Left lung (tissue), 4 donors: ENCODE measurements at regions not wholly inside any gene's neighbourhood (a gene's known extent, or its start where the extent isn't known, plus 50 kb on each side); places are given as distances from the start of the nearest gene placed in this dataset.

Experiments used
- ATAC-seq: fragments of 200-7000 bp; cut with Tn5 transposase; one replicate; pipeline ENCODE4 v1.9.1; 2020; ENCODE audit warnings: moderate library complexity
- DNase-seq, 4 donors: peaks; one replicate each; pipeline ENCODE4 v3.0.0-alpha.2; 2013 to 2020
- H3K27ac ChIP-seq, 2 donors: fragments of 200-600 bp; sonication (generic) in 1 of 2; one replicate each; pipeline versions ENCODE4 v1.5.0 to v1.8.0; 2020 to 2021
- H3K27me3 ChIP-seq, 2 donors: fragments of 200-600 bp; sonication (generic) in 1 of 2; one replicate each; pipeline versions ENCODE4 v1.5.0 to v1.8.0; 2020 to 2021
- H3K36me3 ChIP-seq, 2 donors: fragments of 200-600 bp; sonication (generic) in 1 of 2; one replicate each; pipeline versions ENCODE4 v1.5.0 to v1.8.0; 2020 to 2021
- H3K4me1 ChIP-seq, 2 donors: fragments of 200-600 bp; one replicate each; pipeline ENCODE4 v1.8.0; 2021
- H3K4me3 ChIP-seq, 2 donors: fragments of 200-600 bp; sonication (generic) in 1 of 2; one replicate each; pipeline versions ENCODE4 v1.5.0 to v1.8.0; 2020 to 2021; ENCODE audit warnings: mild to moderate bottlenecking in 1 of 2
- H3K9me3 ChIP-seq, 2 donors: fragments of 200-600 bp; sonication (generic) in 1 of 2; one replicate each; pipeline versions ENCODE4 v1.5.0 to v1.8.0; 2020 to 2021
- CTCF ChIP-seq, 2 donors: fragments of 200-600 bp; sonication (generic) in 1 of 2; IDR thresholded peaks; one replicate each; pipeline versions ENCODE4 v1.5.0 to v1.8.0; 2021; ENCODE audit warnings: antibody characterized with exemption in 2 of 2
- intact Hi-C, 2 donors: fragments of 100-400 bp; cut with DNase I; formaldehyde crosslinking; loops; one replicate each; pipeline versions ENCODE4 v1.11.2 to v1.14.2; 2022
- donor health status: DM: no; HTN: yes; CAD: no.
- donor health status: DM: no; HTN: no; CAD: no.

- Histone ChIP-seq H3K4me3 (no peak overlapping the region), H3K9me3 (peaks cover 0 to 2% of the 10 kb centered on the region in 2 donors), H3K36me3 (no peaks in the 10 kb centered on the region), H3K4me1 (no peaks in the 10 kb centered on the region), H3K27ac (no peak overlapping the region), H3K27me3 (no peaks in the 10 kb centered on the region)
- no peak for TF ChIP-seq CTCF (IDR thresholded peaks at IDR 0.05)
- DNase-seq (no peak), ATAC-seq (no peak)
- intact Hi-C loops, result no loop called here
Measured at GRCh38 chr11:105520706-105521345, 89.0 kb upstream of the GRIA4 start.

GRCh38 chr11:105507496-105508254, 102.2 kb upstream of the GRIA4 start:
- H3K36me3 ChIP-seq, result no peaks in the 10 kb centered on the region
- intact Hi-C loops, result no loop called here
- no peak for TF ChIP-seq CTCF (IDR thresholded peaks at IDR 0.05)

GRCh38 chr11:105492010-105492409, 117.9 kb upstream of the GRIA4 start:
- Histone ChIP-seq H3K4me3 (no peak overlapping the region), H3K36me3 (no peaks in the 10 kb centered on the region), H3K27ac (no peak overlapping the region), H3K27me3 (no peaks in the 10 kb centered on the region), H3K9me3 (no peaks in the 10 kb centered on the region), H3K4me1 (no peaks in the 10 kb centered on the region)
- ATAC-seq, result no peak
- DNase-seq, result no peak
- intact Hi-C loops, result no loop called here
- no peak for TF ChIP-seq CTCF (IDR thresholded peaks at IDR 0.05)

More at GRCh38 chr11:105507496-105508254, 102.2 kb upstream of the GRIA4 start:
- ATAC-seq, result no peak
- Histone ChIP-seq H3K4me1 (no peaks in the 10 kb centered on the region), H3K27ac (no peak overlapping the region), H3K9me3 (no peaks in the 10 kb centered on the region), H3K27me3 (no peaks in the 10 kb centered on the region), H3K4me3 (no peak overlapping the region)
- DNase-seq, result no peak

GRCh38 chr11:105491394-105491793, 118.5 kb upstream of the GRIA4 start:
- TF ChIP-seq CTCF (IDR thresholded peaks at IDR 0.05), result no peak
- Histone ChIP-seq H3K36me3 (no peaks in the 10 kb centered on the region), H3K27me3 (no peaks in the 10 kb centered on the region), H3K4me1 (no peaks in the 10 kb centered on the region), H3K4me3 (no peak overlapping the region), H3K27ac (no peak overlapping the region), H3K9me3 (no peaks in the 10 kb centered on the region)
- intact Hi-C loops, result no loop called here
- no peak for DNase-seq
- ATAC-seq, result no peak

- Histone ChIP-seq H3K9me3 (no peaks in the 10 kb centered on the region), H3K4me1 (no peaks in the 10 kb centered on the region), H3K27me3 (no peaks in the 10 kb centered on the region), H3K4me3 (no peak overlapping the region), H3K27ac (no peak overlapping the region), H3K36me3 (no peaks in the 10 kb centered on the region)
- no peak for DNase-seq
- TF ChIP-seq CTCF (IDR thresholded peaks at IDR 0.05), result no peak
- intact Hi-C loops, result no loop called here
- ATAC-seq, result no peak
Measured at GRCh38 chr11:105490333-105490732, 119.5 kb upstream of the GRIA4 start.
